ENCODE measurements at regions not wholly inside any gene's neighbourhood (a gene's known extent, or its start where the extent isn't known, plus 50 kb on each side); places are given as distances from the start of the nearest gene placed in this dataset.
"Not testable (repeated sequence)": the region's sequence is repeated elsewhere in the genome, so short reads cannot be mapped to it uniquely, and the experiment has no call there.

- no peak for DNase-seq (ENCODE audit: low read depth, low spot score)
Measured at GRCh38 chr3:178087376-178087775, 448.9 kb upstream of the KCNMB2 start.

- DNase-seq (ENCODE audit: low read depth, low spot score): no peak
Measured at GRCh38 chr3:178088963-178089362, 447.3 kb upstream of the KCNMB2 start.

GRCh38 chr3:178090899-178091298 lies 445.3 kb upstream of the KCNMB2 start:
- DNase-seq (ENCODE audit: low read depth, low spot score): no peak

- DNase-seq (ENCODE audit: low read depth, low spot score): no peak
Measured at GRCh38 chr3:178095522-178095921, 440.7 kb upstream of the KCNMB2 start.

GRCh38 chr3:178096955-178097354 lies 439.3 kb upstream of the KCNMB2 start:
- no peak for DNase-seq (ENCODE audit: low read depth, low spot score)

GRCh38 chr3:178097576-178097975 lies 438.7 kb upstream of the KCNMB2 start:
- DNase-seq (ENCODE audit: low read depth, low spot score): no peak

GRCh38 chr3:178099274-178099673 lies 437.0 kb upstream of the KCNMB2 start:
- no peak for DNase-seq (ENCODE audit: low read depth, low spot score)

- no peak for DNase-seq (ENCODE audit: low read depth, low spot score)
Measured at GRCh38 chr3:178099862-178100261, 436.4 kb upstream of the KCNMB2 start.

- no peak for DNase-seq (ENCODE audit: low read depth, low spot score)
Measured at GRCh38 chr3:178100908-178101307, 435.3 kb upstream of the KCNMB2 start.

- no peak for DNase-seq (ENCODE audit: low read depth, low spot score)
Measured at GRCh38 chr3:178103140-178103539, 433.1 kb upstream of the KCNMB2 start.

GRCh38 chr3:178107804-178108203 lies 428.4 kb upstream of the KCNMB2 start:
- no peak for DNase-seq (ENCODE audit: low read depth, low spot score)

- no peak for DNase-seq (ENCODE audit: low read depth, low spot score)
Measured at GRCh38 chr3:178109691-178110090, 426.5 kb upstream of the KCNMB2 start.

GRCh38 chr3:178112134-178112533 lies 424.1 kb upstream of the KCNMB2 start:
- DNase-seq (ENCODE audit: low read depth, low spot score): no peak

GRCh38 chr3:178112552-178112951 lies 423.7 kb upstream of the KCNMB2 start:
- DNase-seq (ENCODE audit: low read depth, low spot score): not testable (repeated sequence)

GRCh38 chr3:178117641-178118040 lies 418.6 kb upstream of the KCNMB2 start:
- DNase-seq (ENCODE audit: low read depth, low spot score): no peak

GRCh38 chr3:178119608-178120295 lies 416.5 kb upstream of the KCNMB2 start:
- DNase-seq (ENCODE audit: low read depth, low spot score): not testable (repeated sequence)

- no peak for DNase-seq (ENCODE audit: low read depth, low spot score)
Measured at GRCh38 chr3:178120367-178120766, 415.9 kb upstream of the KCNMB2 start.

- DNase-seq (ENCODE audit: low read depth, low spot score): no peak
Measured at GRCh38 chr3:178126686-178127085, 409.6 kb upstream of the KCNMB2 start.

- no peak for DNase-seq (ENCODE audit: low read depth, low spot score)
Measured at GRCh38 chr3:178127221-178127620, 409.0 kb upstream of the KCNMB2 start.

GRCh38 chr3:178129109-178129508 lies 407.1 kb upstream of the KCNMB2 start:
- no peak for DNase-seq (ENCODE audit: low read depth, low spot score)

GRCh38 chr3:178131801-178132200 lies 404.4 kb upstream of the KCNMB2 start:
- no peak for DNase-seq (ENCODE audit: low read depth, low spot score)

GRCh38 chr3:178137206-178137605 lies 399.0 kb upstream of the KCNMB2 start:
- no peak for DNase-seq (ENCODE audit: low read depth, low spot score)

- DNase-seq (ENCODE audit: low read depth, low spot score): no peak
Measured at GRCh38 chr3:178137831-178138230, 398.4 kb upstream of the KCNMB2 start.

GRCh38 chr3:178139116-178139515 lies 397.1 kb upstream of the KCNMB2 start:
- no peak for DNase-seq (ENCODE audit: low read depth, low spot score)

Measured in activated CD4-positive, CD25-positive, alpha-beta regulatory T cell treated with anti-CD3 and anti-CD28 coated beads, Interleukin-2, amount 50 U/mL, for 16 hours (primary cell).